IPS DF 4.7 (cell line): ENCODE measurements at regions not wholly inside any gene's neighbourhood (a gene's known extent, or its start where the extent isn't known, plus 50 kb on each side); places are given as distances from the start of the nearest gene placed in this dataset.
"Not testable (repeated sequence)": the region's sequence is repeated elsewhere in the genome, so short reads cannot be mapped to it uniquely, and the experiment has no call there.

Experiments
- DNase-seq: peaks from one replicate; pipeline ENCODE4 v3.0.0-alpha.2; 2013; ENCODE audit warnings: low spot score; ENCODE audit errors: extremely low read depth

DNA sequence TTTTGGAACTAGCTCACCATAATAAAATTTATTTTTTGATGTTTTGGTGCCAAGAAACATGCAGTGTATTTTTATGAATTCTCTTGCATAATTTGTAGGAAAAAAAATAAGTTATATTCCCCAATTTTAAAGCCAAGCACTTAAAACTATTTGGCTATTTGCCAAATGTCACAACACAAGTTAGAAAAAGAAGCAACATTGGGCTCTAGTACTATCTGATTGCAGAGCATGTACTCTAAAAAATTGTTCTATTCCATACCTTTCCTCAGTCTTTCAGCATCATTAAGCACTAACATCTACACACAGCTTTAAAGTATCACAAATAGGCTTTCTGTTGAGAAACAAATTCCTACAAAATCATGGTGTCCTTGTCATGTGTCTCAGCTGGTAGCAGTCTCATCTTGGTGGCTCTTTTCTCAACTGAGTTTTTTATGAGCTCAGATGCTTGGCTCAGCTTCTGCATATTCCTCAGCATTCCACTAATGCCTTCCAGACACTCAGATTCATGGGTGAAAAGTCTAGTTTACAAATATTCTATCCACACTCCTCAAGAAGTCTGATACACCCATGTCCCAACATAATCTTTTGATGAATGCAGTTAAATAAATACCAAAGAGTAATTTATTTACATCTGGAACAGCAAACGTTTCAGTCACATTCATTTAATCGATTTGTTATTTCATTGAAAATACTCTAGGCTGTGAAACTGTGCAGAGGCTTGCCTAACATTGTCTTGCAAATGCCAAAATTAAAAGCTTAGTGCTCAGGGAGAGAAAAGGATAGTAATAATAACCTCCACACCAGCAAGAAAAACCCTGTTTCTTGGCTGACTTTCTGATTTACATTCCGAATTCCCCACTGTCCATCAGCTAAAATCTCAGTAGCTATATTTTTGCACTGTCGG lies 2209.9 kb downstream of the PCDH7 start:
- DNase-seq: no peak

DNA sequence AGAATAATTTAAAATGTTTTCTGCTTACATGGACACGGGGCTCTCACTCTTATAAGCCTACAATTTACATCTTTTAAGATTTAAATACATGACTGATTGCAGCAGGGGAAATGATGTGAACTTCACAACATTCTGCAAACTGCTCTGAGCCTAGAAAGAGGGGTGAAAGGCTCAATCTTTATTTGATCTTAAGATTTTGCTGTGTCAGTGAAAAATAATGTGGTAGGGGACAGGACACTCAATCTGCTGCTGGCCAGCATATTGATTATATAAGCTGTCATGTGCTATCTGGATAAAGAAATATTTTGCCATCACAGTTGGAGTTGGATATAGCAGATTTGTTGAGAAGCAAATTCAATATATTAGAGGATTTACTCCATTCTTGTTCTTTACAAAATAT lies 2210.5 kb downstream of the PCDH7 start:
- DNase-seq: no peak

DNA sequence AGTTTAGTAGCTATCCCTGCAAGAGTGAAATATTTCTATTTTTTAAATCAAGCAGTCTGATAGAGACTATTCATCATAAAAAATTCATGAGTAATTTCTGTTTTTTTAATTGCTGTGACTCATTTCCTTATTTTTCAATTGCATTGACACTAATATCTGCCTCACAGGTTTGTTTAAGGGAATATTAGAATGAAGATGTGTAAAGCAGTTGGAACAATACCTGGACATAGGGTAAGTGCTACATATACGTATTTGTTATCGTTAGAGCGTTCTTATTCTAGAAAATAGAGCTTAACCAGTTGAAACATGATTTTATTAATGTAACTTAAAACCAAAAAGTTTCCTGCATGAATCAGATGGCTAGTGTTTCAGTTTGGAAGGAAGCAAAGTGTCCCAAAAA lies 2211.3 kb downstream of the PCDH7 start:
- no peak for DNase-seq

DNA sequence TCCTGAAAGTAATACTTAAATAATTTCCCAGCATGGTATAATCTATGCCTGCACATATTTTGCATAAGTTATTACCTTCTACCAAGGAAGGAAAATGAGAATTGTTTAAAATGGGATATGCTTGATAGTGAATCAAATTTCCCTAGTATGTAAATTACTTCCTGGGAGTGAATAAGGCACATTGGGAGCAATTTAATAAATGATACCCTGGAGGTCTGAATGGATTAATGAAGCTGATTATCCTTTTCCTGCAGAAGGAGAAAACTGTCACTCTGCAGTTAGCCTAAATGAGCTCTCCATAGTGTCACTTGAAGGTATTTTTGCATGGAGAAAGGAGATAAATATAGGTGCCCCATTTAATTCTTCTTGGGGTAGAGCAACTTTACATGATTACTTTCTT lies 2212.0 kb downstream of the PCDH7 start:
- DNase-seq: no peak

DNA sequence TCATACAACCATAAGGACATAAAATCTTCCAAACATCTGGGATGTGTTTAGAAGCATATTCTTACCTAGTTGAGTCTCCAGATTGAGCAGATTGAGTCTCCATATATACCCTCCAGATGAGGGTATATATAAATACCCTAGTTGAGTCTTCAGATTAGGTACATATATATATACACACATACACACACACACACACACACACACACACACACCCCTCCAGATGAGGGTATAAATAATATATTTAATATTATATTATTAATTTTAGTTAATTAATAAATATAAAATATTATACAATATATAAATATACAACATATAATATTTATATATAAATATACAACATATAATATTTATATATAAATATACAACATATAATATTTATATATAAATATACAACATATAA lies 2219.1 kb downstream of the PCDH7 start:
- not testable (repeated sequence) for DNase-seq

DNA sequence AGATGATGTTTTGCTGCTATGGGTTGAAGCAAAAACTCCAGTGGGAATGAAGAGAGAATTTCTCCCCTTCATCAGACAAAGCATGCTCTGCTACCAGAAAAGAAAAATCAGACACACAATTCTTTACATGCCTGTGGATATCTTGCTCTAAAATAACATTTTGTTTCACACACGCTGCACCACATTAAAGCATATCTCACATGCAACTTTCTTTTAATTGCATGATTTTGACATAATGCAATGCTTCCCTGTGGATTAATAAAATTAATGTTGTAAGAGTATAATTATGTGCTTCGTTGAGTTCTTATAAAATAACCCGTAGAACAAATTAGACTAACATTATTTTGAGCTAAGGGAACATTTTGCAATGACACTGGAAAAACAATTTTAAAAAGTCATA lies 2230.7 kb downstream of the PCDH7 start:
- no peak for DNase-seq

DNA sequence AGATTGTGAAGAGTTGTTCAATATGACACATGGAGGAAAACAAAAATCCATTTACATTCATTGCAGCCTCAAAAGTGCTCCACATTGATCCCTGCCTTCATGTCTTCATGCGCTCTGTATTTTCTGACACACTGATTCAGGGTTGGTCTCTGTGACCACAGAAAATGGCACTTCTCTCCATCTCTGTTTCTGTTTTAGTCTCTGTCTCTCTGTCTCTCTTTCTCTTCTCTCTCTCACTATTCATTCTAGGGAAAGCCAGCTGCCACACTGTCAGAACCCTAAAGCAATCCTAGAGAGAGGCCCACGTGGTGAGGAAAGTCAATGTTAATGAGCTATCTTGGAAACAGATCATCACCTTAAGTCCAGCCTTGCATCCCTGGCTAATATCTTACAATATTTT lies 2238.4 kb downstream of the PCDH7 start:
- no peak for DNase-seq

DNA sequence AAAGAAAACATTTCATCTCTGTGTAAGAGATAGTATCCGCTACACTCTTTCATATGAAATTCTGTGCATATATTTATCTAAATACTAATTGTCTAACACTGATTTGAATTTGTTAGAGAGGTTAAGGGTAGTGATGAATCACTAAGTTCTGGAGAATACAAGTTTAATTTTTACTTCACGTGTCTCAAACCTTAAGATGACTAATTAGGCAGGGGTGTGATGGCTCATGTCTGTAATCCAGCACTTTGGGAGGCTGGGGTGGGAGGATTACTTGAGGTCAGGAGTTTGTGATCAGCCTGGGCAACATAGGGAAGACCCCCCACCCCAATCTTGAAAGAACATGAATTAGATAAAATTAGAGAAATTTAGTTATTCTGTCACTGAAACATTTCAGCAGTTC lies 2241.9 kb downstream of the PCDH7 start:
- no peak for DNase-seq

DNA sequence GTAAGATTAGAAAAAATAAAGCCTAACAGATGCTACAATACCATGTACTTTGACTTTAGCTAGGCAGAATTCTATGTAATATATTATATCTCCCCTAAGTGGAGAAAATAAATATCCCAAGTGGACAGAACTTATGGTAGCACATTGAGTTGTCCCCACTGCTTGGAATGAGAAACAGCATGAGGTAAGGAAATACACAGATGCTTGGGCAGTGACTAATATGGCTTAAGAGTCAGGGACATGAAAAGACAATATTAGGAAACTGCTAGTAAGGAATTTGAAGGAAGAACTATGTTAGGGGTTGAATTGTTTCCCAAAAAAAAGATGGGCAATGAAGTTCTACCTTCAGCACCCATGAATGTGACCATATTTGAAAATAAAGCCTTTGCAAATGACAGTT lies 2265.1 kb downstream of the PCDH7 start:
- no peak for DNase-seq

DNA sequence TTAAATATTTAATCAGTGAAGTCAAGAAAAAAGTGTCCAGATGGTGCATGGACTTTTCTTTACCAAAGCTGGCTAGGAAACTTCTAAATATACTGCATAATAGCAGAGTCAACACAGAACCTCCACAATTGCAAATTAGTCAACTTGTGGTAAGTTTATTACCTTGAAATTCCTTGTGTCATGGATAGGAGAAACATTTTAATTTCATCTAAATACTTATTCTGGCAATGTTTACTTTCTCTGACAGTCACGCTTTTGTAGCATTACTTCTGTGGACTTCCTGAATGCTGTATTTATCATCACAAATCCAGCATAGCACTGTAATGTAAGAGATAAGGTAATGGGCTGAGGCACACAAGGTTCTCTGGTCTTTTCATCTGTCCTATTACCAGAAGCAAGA lies 2266.1 kb downstream of the PCDH7 start:
- no peak for DNase-seq

DNA sequence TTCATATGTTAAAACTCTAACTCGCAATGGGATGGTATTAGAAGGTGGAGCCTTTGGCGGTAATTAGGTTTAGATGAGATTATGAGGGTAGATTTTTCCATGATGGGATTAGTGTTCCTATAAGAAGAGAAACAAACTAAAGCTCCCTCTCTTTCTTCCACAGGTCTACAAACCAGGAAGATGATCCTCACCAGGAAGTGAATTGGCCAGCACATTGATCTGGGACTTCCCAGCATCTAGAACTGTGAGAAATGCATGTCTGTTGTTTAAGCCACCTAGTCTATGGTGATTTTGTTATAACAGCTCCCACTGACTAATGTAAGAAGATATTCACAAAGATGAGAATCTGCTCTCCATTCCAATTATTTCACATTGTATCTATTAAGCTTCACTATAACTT lies 2266.9 kb downstream of the PCDH7 start:
- DNase-seq: no peak

DNA sequence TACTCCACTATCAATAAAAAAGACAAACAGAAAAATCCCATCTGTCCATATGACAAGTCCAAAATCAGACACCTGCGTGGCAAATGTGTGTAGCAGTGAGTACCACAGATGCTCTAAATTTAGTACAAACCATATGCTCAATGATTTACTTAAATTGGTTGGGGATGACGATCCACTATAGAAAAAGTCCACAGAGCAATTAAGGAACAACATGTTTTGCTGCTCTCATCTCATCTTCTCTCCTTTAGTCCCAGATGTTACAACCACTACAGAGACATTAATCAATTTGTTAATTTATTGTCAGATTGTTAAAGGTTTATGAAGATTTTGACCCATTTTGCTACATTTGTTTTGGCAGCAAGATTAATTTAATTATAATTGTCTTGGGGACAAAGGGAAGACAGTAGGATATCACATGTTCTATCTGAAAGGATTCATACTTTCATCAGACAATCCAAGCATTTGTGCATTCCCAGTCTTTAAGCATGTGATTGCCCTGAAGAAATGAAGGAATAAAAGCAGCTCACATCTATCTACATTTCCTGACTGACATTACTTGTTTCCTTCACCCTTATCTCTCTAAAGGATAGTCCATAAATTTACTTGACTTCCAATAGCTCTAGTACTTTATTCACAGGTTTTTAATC lies 2268.1 kb downstream of the PCDH7 start:
- DNase-seq: no peak

DNA sequence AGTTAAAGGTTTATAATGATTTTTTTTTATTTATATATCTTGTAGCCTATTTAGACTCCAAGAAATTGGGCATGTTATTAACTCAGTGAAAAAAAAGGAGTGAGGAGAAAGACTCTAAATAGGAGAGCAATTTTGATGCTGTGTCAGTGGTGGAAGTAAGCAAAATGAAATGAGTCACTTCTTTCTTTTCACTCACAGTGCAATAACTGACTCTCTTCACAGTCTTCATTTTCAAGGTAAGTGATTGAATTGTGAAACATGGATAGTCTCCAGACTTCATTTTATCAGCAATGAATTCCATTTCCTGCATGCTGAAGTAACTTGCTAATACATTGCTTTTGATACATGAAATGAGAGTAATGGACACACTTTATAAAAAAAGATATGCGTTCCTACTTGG lies 2271.5 kb downstream of the PCDH7 start:
- DNase-seq: no peak

DNA sequence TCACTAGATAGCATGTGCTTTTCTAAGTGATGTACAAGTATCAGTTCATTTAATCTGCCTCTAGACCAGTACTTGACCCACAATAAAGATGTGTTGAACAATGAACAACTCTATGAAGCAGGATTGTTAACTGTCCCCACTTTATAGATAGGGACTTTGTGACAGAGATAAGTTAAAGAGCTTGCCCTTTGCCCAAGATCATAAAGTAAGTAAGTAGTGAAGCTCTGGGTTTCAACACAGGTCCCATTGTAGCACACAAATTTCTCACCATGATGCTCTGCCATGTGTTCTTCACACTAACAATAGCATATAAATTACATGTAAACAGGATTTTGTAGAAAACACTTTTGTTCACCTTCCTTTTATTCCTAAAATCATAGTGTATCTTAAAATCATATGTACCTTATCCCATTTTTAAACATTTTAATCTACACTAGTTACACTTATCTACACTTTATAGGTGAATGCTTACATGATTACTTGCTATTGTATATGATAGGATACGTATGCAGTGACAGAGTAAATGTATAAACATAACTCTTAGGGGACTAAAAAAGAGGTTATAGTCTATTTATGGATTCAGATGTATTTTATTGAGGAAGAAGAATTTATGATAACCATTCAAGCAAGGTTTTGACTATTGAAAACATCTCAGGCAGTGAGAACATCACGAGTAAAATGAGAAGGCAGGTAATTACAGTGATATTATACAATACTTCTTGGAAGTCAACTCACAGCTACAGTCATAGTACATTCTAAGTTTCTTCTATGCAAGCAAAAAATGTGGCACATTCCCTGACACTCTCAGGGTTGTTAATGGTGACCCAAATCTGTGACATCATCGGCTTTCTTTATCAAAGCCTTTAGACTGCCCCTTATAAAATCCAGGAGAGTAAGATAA lies 2275.1 kb downstream of the PCDH7 start:
- DNase-seq: no peak

DNA sequence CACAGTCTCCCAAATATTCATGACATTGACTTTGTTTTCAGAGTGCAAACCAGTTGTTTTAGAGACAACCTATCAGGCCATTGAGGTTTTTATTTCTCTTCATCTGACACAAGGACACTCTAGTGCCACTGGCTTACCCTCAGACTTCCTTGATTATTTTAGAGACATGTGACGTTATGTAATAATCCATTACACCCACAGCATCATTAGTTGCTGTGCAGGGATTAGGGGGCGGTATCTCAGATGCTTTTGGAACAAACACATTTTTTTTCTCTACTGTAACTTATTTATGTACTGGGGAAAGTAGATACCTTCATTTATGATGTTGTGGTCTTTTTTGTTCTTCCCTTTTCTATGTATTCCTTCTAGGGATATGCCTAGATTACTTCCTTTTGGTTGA lies 2293.1 kb downstream of the PCDH7 start:
- no peak for DNase-seq

DNA sequence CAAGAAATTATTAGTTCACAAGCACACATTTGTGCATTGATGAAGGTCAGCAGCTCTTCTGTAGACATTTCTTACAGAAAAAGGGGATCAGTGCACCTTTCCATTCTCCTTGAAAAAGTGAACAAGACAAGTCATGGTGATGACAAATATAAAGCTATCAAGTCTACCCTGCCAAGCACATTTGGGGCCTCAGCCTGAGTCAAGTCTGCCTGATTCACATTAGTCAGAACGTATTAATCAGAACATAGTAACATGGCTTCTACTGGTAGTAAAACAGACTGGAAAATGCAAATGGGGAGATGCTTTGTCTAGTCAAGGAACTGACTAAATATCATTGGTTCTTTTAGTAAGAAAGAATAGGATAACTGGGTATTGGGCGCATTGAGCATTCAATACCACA lies 2305.1 kb downstream of the PCDH7 start:
- no peak for DNase-seq

DNA sequence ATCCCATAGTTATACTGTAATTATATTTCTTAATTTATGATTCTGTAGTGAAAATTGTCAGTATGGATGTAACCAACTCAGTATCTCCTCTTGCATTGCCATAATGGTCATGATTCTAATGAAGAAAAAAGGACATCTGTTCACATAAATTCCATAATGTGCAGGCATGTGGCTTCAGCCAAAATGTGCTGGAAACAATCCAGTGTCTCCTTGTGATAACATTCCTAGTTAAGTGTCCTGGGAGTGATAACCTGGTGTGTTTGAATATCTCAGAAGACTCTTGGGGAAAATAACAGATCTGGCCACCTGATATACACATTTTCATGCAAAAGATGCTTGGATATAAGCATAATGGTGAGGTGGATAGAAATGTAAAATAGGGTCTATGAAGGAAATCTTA lies 2309.8 kb downstream of the PCDH7 start:
- DNase-seq: no peak

DNA sequence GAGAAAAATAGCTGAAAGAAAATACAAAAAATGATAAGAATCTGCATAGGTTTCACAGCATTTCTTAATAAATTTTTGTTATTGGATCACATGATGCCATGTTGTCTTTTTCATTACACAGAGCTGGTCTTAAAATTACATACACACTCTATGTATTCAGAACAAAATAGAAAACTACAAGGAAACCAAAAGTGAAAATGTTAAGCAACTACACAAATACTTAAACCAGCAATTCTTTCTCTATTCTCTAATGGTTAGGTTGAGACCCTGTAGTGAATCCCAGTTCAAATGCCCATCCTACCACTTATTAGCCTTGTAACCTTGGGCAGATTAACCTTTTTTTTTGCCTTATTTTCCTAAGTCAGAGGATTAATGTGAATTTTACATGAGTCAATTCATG lies 2311.2 kb downstream of the PCDH7 start:
- DNase-seq: no peak

DNA sequence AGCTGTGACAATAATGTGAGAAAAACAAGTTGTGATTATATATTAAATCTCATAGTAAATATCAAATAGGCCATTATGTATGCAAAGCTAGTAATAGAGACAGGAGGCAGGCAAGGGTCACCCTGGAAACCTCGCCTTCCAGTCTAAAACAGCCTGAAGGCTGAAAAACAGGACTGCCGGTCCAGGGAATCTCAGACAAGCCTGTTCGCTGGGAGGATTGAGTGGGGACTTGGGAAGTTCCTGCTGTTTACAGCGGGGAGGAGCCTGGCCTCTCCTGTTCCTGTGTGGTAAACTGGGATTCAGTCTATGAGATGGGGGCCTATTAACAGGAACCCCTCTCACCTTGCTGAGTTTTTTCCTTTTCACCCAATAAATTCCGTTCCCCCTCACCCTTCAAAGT lies 2317.3 kb downstream of the PCDH7 start:
- no peak for DNase-seq

DNA sequence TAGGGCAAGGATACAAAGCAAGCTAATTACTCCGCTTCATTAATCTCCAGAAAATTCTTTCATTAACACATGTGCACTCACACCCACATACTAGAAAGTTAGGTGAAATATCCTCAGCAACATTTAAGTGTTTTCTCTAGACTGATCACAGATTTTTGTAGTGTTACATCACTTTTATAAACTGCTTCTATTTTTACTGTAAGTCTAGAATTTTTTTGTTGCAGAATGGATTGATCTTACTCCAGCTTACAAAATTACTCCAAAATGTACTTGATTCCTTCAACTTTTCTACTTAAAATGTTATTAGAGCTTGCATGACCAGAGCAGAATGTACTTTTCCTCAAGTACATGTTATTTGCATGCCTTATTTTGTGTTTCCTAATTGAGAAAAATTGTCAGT lies 2325.2 kb downstream of the PCDH7 start:
- no peak for DNase-seq

DNA sequence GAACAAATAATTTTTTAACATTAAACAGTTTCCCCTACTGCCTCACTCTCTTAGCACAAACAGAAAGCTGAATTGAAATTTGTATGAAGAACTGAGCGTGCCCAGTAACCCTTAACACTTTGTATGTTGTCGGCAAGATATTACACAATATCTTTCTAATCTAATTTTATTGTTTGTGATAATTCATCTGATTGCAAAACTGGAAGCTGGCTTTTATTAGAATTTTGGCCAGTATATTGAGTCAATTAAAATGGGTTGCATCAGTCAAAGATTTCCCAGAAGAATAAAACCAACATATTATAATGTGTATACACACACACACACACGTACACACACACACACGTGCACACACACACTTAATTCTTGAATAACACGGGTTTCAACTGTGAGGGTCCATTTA lies 2332.1 kb downstream of the PCDH7 start:
- DNase-seq: no peak

DNA sequence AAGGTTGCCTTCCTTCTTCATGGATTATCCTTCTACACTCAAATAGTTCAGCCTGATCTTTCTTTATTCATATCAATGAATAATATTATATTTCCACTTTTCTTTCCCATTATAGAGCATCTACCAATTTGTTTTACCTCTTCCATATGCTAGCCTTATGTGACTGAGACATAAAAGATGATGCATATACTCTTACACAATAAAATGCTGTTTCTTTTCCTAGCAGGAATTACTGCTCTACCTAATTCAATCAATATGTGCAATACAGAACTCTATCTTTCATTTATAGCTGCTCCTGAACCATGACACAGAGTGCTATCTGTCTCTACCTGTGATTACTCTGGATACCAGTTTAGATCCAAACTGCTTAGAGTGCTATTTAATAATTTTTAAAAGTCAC lies 2334.0 kb downstream of the PCDH7 start:
- no peak for DNase-seq
